Stimulated activated CD4-positive, alpha-beta T cell treated with anti-CD3 and anti-CD28 coated beads, Interleukin-12 subunit alpha, Interleukin-12 subunit beta, amount 100 ng/mL, for 48 hours (primary cell): ENCODE measurements at regions not wholly inside any gene's neighbourhood (a gene's known extent, or its start where the extent isn't known, plus 50 kb on each side); places are given as distances from the start of the nearest gene placed in this dataset.

Source experiments
- DNase-seq, 3 donors: peaks; one replicate each; pipeline ENCODE4 v3.0.0-alpha.2; 2020; ENCODE audit warnings: low read depth in 2 of 3, low spot score in 1 of 3

DNA sequence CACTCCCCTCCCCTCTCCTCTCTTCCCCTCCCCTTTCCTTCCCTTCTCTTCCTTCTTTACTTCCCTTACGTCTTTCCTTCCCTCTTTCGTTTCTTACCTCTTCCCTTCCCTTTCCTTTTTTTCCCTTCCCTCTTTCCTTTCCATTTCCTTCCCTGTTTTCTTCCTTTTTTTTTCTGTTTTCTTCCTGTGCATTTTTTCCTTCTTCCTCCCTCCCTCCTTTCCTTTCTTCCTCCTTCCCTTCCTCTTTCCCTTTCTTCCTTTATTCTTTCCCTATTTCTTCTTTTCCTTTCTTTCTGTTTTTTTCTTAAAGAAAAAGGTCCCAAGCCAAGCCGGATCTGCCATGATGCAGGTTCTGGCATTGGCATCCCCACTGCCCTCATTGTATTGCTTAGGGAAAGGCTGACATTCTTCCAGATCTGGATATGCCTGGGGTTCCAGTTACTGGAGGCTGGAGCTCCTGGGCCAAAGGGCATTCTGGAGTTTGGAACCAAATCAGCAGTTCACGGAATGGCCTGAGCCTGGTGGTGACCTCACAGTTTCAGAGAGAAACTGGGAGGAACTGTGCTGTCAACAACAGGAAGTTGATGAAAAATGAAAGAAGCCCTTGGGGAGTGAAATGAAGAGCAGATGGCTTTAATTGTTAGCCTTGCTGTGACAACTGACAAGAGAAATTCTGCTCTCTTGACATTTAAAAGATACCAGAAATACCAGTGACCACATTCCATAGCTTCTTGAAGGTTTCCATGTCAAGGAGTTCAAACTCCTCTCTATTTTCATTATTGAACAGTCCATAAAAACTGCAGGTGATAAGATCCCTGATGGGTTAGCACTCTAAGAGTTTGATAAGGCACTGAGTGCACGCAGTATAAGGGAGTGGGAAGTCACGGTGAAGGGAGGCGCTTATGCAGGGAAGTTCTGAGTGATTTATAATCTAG is 622.1 kb downstream of the SPRY1 start:
- no peak for DNase-seq

DNA sequence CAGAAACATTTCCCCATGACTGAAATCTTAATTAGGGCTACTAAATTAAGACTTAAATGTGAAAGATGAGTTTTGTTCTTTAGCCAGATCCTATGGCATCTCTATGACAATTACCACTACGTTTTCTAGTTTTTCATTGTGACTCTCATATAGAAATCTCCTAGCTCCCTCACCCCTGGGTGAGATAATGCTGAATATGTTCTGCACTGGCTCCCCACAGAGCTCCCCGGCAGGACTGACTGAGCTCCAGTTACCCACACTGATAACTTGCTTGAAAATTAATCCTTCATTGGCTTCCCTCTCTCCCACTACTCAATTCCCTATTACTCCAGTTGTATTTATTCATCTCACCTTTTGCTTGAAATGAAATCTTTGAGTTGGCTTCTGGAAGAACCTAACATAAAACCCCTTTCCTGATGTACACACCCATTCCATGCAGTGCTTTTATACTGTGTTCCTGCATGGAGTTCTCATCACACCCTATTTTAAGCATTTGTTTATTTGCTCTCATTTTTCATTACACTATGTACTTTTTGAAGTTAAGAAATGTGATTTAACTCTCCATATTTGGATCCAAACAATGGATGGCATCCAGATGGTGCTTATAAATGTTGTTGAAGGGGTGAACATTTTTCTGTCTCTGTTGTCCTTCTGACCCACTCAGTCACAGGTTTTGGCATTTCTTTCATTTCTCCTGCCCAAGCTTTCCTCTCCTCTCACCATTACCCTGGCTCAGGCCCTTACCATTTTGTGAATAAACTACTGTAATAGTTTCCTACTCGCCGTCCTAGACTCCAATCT is 623.4 kb downstream of the SPRY1 start:
- no peak for DNase-seq

DNA sequence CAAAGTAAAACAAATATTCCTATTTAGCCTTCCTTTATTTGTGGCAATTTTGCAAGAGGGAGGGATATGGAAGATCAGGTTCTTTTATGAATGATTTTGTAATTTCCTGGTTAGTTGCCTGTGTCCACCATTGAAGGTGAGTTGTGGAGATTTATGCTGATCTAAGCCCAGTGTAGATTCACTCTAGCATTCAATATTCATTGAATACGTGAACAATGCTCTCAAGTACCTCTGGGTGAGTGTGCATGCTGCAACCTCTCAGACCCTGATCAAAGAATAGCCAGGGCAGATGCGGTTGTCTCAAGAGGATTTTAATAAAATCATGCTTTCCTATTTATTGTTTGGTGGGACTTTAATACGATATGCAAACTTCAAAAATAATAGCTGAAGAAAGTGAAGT is 628.4 kb downstream of the SPRY1 start:
- no peak for DNase-seq

- DNase-seq = no peak
Observed at GRCh38 chr4:124025428-124025827, 628.8 kb downstream of the SPRY1 start.

DNA sequence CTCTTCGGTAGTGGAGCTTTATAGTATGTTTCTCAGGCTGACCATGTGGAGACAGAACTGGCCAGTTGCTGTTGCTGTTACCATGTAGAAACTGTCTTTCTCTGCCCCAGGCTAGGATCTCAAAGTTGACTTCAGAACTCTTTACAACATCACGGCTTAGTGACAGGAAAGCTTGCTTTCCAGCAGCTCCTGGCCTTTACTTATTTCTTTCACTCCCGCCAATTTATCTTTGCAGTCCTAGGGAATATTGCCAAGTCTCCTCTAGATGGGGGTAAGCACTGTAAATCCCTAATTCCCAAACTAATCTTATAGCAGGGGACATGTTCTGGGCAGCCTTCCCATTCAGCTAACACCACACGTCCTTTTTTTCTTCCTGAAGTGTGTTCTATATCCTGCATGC is 631.6 kb downstream of the SPRY1 start:
- DNase-seq = no peak

DNA sequence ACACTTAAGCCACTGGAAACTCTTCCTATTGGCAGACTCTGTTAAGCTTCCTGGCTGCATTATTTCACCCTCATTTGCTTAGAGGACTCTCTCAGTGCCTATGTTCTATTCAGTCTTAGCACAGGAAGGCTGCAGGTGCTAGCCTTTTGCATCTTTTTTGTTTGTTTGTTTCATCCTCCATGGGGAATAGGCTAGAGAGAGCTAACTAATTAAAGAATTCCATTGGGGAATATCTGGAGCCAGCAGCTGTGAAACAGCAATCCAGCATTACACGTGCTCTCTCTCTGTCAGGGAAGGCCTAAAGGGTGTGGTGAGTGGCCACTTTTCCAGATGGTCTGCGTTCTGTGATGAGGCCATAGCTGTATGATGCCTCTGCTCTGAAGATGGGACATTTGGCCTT is 633.6 kb downstream of the SPRY1 start:
- DNase-seq = no peak

GRCh38 chr4:124032035-124032434 is 635.4 kb downstream of the SPRY1 start:
- DNase-seq = no peak

DNA sequence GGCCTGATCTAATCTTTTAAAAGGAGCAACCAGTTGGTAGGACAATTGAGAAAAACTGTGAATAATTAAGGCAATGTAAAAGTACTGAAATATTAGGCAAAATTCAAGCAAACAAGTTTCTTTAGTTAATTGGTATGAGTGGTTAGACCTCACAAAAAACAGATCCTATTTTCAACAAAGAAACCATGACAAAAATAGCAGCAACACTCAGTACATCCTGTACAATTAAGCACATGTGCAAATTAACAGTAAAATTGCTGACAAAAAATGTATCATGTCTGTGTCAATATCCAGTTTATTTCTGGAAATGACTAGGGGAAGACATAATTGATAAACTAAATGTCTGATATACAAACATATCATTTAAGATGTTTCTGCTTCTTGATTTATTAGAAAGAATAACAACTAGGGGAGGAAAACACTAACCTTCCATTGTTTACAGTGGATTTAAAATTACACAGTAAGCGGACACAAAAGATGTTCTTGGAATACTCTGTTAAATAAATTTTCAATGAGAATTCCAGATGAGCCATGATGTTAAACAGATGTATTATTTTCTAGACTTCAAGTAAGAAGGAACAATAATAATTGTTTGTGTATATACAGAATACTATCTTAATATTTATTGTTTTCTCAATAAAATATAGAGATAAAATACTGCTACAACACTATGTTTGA is 638.9 kb downstream of the SPRY1 start:
- no peak for DNase-seq

GRCh38 chr4:124037236-124037635 is 640.6 kb downstream of the SPRY1 start:
- DNase-seq = no peak

- DNase-seq = no peak
Observed at GRCh38 chr4:124044330-124044729, 647.7 kb downstream of the SPRY1 start.

DNA sequence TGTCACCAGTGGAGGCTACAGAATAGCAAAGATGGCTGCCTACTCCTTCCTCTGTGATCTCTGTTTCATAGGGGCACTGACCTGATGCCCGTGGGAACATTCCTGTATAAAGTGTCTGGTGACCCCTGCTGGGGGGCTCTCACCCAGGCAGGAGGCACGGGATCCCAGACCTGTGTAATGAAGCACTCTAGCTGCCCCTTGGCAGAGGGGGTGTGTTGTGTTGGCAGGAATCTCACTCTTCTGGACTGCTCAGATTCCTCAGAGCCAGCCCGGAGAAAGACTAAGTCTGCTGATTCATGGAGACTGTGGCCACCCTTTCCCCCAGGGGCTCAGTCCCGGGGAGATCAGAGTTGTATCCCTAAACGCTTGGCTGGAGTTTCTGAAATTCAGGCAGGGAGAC is 648.3 kb downstream of the SPRY1 start:
- no peak for DNase-seq

DNA sequence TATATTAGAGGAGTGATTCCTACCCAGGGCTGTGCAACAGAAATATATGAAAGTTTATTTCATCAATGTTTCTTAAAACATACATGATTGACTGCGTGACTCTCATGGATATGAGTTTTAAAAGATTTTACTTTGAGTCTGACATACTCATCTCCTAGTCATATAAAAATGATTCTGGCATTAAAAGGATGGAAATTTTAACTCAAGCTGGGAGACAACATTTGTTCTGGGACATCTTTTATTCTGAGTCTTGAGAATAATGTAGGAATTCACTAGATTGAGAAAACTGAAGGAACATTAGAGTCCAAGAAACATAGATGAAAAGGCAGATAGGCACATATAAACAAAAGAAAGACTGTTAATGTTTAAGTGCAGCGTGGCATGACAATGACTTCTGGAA is 649.6 kb downstream of the SPRY1 start:
- DNase-seq = no peak

DNA sequence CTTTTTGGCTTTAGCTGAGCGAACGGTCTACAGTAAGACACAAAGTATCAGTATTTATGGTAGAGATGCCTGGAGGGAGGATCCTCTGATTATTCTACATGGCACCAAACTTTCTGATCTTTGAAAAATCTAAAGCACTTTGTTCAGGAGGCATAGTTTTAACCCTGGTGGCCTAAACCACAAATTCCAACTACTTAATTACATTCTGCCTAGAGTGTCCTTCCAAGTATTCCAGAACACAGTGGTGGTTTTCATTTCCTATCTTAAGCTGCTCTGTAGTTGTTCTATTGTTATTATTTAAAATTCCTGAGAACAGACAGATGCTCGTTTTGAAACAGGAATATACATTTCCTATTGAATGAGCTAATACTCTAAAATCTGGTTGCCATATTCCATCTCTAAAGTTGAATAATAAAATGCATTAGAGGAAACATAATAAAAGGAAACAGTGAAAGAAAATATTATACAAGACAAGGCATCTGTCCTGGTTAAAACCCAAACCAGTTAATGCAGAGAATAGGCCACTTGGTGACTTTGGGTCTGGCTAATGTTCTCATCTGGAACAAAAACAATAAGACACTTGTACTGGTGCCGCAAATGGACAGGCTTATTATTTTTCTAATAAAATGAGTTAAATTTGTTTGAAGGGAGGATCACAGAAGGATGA is 657.4 kb downstream of the SPRY1 start:
- no peak for DNase-seq

DNA sequence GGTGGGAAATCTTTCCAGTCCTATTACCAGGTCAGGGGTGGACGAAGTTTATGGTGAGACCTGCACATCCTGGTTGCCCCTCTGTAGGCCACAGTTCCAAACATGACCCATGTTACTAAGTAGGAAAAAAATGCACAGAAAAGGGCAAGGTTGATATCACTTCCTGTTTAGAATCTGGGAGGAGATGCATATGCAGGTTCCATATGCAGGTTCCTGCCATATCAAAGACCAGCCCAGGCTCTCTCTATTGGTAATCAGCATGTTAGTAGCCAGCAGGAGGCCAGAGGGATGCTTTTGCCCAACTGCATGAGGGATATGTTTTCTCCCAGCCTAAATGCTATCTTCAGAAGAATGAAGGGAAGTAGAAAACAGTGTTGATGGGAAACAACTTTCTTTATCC is 657.2 kb downstream of the ANKRD50 start:
- DNase-seq = no peak

- no peak for DNase-seq
Observed at GRCh38 chr4:124055896-124056295, 656.6 kb downstream of the ANKRD50 start.

- DNase-seq = no peak
Observed at GRCh38 chr4:124060261-124060918, 652.1 kb downstream of the ANKRD50 start.

DNA sequence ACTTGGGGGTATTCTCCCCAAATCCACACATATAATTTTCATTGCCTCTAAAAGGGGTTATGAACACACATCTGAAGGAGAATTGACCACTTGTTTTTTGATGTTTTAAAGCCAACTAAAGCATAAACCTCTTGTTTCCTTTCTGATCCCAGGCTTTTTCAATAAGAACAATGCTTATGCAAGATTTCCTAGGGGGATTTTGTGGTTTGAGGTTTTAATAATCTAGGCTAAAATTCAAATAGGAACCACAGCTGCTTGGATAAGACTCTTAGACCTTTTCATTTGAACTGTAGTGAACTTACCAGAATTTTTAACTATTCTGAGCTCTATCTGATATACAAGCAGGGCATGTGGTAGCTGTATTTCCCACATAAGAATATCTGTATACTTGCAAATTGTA is 651.1 kb downstream of the ANKRD50 start:
- no peak for DNase-seq

DNA sequence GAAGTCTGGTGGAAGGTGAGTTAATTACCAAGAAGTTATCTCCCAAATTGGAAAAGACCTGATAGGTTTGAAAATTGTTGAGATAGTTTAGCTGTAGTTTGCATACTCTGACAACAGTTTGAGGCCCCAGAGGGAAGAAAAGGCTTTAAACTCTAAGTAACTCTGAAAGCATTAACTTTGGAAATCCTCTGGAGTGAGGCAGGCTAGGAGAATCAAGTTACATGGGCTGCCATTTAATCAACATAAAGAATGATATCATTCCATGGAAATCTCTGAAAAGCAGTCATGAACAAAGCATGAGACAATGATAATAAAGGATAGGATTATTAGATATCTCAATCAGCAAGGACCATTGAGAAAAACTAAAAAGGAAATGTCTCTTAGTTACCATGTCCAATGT is 647.1 kb downstream of the ANKRD50 start:
- no peak for DNase-seq

- no peak for DNase-seq
Observed at GRCh38 chr4:124065936-124066335, 646.6 kb downstream of the ANKRD50 start.

GRCh38 chr4:124066595-124066994 is 645.9 kb downstream of the ANKRD50 start:
- no peak for DNase-seq

- DNase-seq = no peak
Observed at GRCh38 chr4:124067046-124067445, 645.5 kb downstream of the ANKRD50 start.
